CD4-positive, CD25-positive, alpha-beta regulatory T cell (primary cell): ENCODE measurements at regions not wholly inside any gene's neighbourhood (a gene's known extent, or its start where the extent isn't known, plus 50 kb on each side); places are given as distances from the start of the nearest gene placed in this dataset.

Experiments used
- ATAC-seq, 2 donors: fragments of 150-1000 bp; cut with Tn5 transposase; one replicate each; pipeline ENCODE4 v1.10.0; 2021; ENCODE audit warnings: low read depth in 2 of 2, moderate number of reproducible peaks in 2 of 2, moderate library complexity in 1 of 2
- DNase-seq, 3 donors: peaks; one replicate each; pipeline versions ENCODE4 v3.0.0 to v3.0.0-alpha.2; 2012 to 2022; ENCODE audit warnings: mixed read lengths in 1 of 3
- H3K27ac ChIP-seq: one replicate; pipeline ENCODE4 v1.7.0; 2013; ENCODE audit warnings: mild to moderate bottlenecking, low read length; ENCODE audit not compliant: insufficient read depth, poor library complexity, severe bottlenecking
- H3K27me3 ChIP-seq: one replicate; pipeline ENCODE4 v1.7.0; 2013; ENCODE audit warnings: low read length; ENCODE audit not compliant: control insufficient read depth, insufficient read depth
- H3K36me3 ChIP-seq: one replicate; pipeline ENCODE4 v1.7.0; 2013; ENCODE audit warnings: mild to moderate bottlenecking, low read length, moderate library complexity; ENCODE audit not compliant: control insufficient read depth, insufficient read depth
- H3K4me1 ChIP-seq: 2 replicates; pipeline ENCODE4 v1.7.0; 2013; ENCODE audit warnings: mild to moderate bottlenecking, low read length; ENCODE audit not compliant: insufficient read depth, control insufficient read depth, poor library complexity, severe bottlenecking
- H3K4me3 ChIP-seq: one replicate; pipeline ENCODE4 v1.7.0; 2013; ENCODE audit warnings: low read depth, mild to moderate bottlenecking, low read length, moderate library complexity
- H3K9me3 ChIP-seq, 2 experiments: 1 replicate in 1 of 2; 2 replicates in 1 of 2; pipeline ENCODE4 v1.7.0; 2013; ENCODE audit warnings: low read length in 2 of 2, mild to moderate bottlenecking in 1 of 2, moderate library complexity in 1 of 2; ENCODE audit not compliant: control insufficient read depth in 2 of 2
- H3K27ac Mint-ChIP-seq, 3 donors: one replicate each; pipeline ENCODE4 v1.8.0; 2020 to 2022; ENCODE audit warnings: mild to moderate bottlenecking in 3 of 3, mixed read lengths in 3 of 3, moderate library complexity in 2 of 3
- H3K27me3 Mint-ChIP-seq: one replicate; pipeline ENCODE4 v1.8.0; 2022; ENCODE audit warnings: mild to moderate bottlenecking, mixed read lengths
- H3K36me3 Mint-ChIP-seq: one replicate; pipeline ENCODE4 v1.8.0; 2020; ENCODE audit warnings: mixed read lengths
- H3K4me1 Mint-ChIP-seq, 4 donors: one replicate each; pipeline ENCODE4 v1.8.0; 2020 to 2022; ENCODE audit warnings: mixed read lengths in 4 of 4, mild to moderate bottlenecking in 1 of 4
- H3K4me3 Mint-ChIP-seq, 4 donors: one replicate each; pipeline ENCODE4 v1.8.0; 2020 to 2022; ENCODE audit warnings: mild to moderate bottlenecking in 4 of 4, mixed read lengths in 4 of 4, moderate library complexity in 3 of 4
- H3K9me3 Mint-ChIP-seq, 7 donors: one replicate each; pipeline ENCODE4 v1.8.0; 2020 to 2022; ENCODE audit warnings: mixed read lengths in 7 of 7, mild to moderate bottlenecking in 3 of 7, moderate library complexity in 2 of 7

DNA sequence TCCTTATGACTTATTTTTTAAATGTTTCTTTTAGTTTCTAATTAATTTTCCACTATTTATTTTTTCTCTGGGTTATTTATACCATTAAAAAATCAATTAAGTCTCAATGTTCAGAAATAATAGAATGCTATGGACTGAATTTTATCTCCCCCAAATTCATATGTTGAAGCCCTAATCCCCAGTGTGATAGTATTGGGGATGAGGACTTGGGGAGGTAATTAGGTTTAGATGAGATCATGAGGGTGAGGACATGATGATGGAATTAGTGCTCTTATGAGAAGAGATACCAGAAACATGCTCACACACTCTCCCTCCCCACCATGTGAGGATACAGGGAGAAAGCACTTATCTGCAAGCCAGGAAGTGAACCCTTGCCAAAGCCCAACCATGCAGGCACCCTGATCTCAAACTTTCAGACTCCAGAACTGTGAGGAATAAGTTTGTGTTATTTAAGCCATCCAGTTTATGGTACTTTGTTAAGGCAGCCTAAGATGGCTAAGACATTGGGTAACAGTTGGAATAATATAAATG, 202.6 kb downstream of the MDFIC start:
- Mint-ChIP-seq H3K4me1 (peaks cover 0 to 10% (median 3%) of the 10 kb centered on the region in 4 donors), H3K27ac (no peak overlapping the region), H3K4me3 (no peak overlapping the region), H3K9me3 (no peaks in the 10 kb centered on the region), H3K36me3 (no peaks in the 10 kb centered on the region), H3K27me3 (peaks cover 9% of the 10 kb centered on the region)
- DNase-seq (no peak), ATAC-seq (no peak)
- Histone ChIP-seq H3K27ac (no peak overlapping the region), H3K4me1 (no peaks in the 10 kb centered on the region), H3K4me3 (no peak overlapping the region), H3K36me3 (no peaks in the 10 kb centered on the region), H3K9me3 (no peaks in the 10 kb centered on the region), H3K27me3 (no peaks in the 10 kb centered on the region)

- H3K4me1 ChIP-seq: no peaks in the 10 kb centered on the region
- Mint-ChIP-seq H3K27ac (peak overlapping the region in 1 of 3 donors; percentile 45), H3K4me1 (peaks cover 0 to 10% (median 3%) of the 10 kb centered on the region in 4 donors), H3K4me3 (no peak overlapping the region), H3K9me3 (no peaks in the 10 kb centered on the region), H3K36me3 (no peaks in the 10 kb centered on the region), H3K27me3 (peaks cover 9% of the 10 kb centered on the region)
- no peaks in the 10 kb centered on the region for H3K9me3 ChIP-seq
- H3K27ac ChIP-seq: no peak overlapping the region
- H3K36me3 ChIP-seq: no peaks in the 10 kb centered on the region
- H3K27me3 ChIP-seq: no peaks in the 10 kb centered on the region
- ATAC-seq (no peak), DNase-seq (no peak)
- no peak overlapping the region for H3K4me3 ChIP-seq
Observed at GRCh38 chr7:115123441-115123840, 201.5 kb downstream of the MDFIC start.

GRCh38 chr7:115122388-115122787, 200.5 kb downstream of the MDFIC start:
- Histone ChIP-seq H3K27me3 (no peaks in the 10 kb centered on the region), H3K27ac (no peak overlapping the region), H3K4me1 (no peaks in the 10 kb centered on the region), H3K4me3 (no peak overlapping the region), H3K36me3 (no peaks in the 10 kb centered on the region), H3K9me3 (no peaks in the 10 kb centered on the region)
- peak overlapping the region in 1 of 3 donors; percentile 45 for H3K27ac Mint-ChIP-seq
- H3K9me3 Mint-ChIP-seq: no peaks in the 10 kb centered on the region
- no peaks in the 10 kb centered on the region for H3K36me3 Mint-ChIP-seq
- DNase-seq: no peak
- ATAC-seq: no peak
- H3K4me3 Mint-ChIP-seq: no peak overlapping the region
- H3K27me3 Mint-ChIP-seq: peaks cover 9% of the 10 kb centered on the region
- H3K4me1 Mint-ChIP-seq: peaks cover 0 to 10% (median 3%) of the 10 kb centered on the region in 4 donors

- Mint-ChIP-seq H3K36me3 (no peaks in the 10 kb centered on the region), H3K4me1 (peaks cover 0 to 10% (median 3%) of the 10 kb centered on the region in 4 donors), H3K4me3 (no peak overlapping the region), H3K27me3 (peaks cover 7% of the 10 kb centered on the region), H3K27ac (no peak overlapping the region), H3K9me3 (no peaks in the 10 kb centered on the region)
- Histone ChIP-seq H3K4me1 (no peaks in the 10 kb centered on the region), H3K9me3 (no peaks in the 10 kb centered on the region), H3K27ac (no peak overlapping the region), H3K4me3 (no peak overlapping the region), H3K36me3 (no peaks in the 10 kb centered on the region), H3K27me3 (no peaks in the 10 kb centered on the region)
- no peak for ATAC-seq
- no peak for DNase-seq
Observed at GRCh38 chr7:115117748-115118147, 195.9 kb downstream of the MDFIC start.

DNA sequence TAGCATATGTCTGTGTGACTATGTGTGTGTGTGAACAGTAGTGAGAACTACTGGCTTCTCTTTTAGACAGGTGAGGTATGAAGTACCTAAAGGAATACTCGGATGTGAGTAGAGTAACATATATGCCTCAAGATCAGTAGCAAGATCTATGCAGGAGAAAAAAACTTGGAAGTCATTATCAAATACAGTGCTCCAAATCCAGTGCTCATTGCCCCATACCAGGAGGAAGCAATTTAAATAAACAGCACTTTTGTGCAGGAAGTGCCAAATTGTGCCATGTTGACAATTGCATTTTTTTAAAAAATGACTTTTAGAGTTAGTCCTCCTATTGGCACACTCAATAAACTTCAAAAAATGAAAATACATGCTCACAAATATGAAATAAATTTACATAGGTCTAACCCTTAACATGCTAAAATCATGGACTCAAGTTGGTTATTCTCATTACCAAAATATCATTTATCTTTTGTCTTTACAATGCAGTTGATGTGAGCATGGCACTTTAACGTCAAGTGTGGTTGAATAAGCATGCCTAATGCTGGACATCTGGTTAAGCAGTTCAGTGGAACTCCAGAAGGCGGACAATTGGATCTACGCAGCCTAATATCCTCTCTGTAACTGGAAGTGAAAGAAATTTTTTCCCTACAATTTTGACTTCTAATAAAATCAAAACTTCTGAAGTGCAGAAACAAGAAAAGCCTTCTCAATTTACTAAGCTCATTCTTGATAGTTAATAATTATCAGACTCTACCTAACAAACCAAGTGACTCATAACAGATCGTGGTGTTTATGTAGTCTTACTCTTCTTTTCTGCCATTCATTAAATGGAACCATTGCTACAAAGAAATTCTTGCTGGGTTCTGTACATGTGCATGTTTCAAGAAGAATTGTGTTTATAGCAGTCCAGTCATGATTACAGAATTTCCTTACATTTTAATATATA, 195.2 kb downstream of the MDFIC start:
- peaks cover 9% of the 10 kb centered on the region for H3K27me3 Mint-ChIP-seq
- H3K27ac Mint-ChIP-seq: no peak overlapping the region
- H3K4me1 ChIP-seq: no peaks in the 10 kb centered on the region
- H3K9me3 Mint-ChIP-seq: no peaks in the 10 kb centered on the region
- H3K36me3 ChIP-seq: no peaks in the 10 kb centered on the region
- no peak overlapping the region for H3K4me3 ChIP-seq
- H3K27ac ChIP-seq: no peak overlapping the region
- DNase-seq: no peak
- no peaks in the 10 kb centered on the region for H3K36me3 Mint-ChIP-seq
- no peaks in the 10 kb centered on the region for H3K9me3 ChIP-seq
- no peaks in the 10 kb centered on the region for H3K27me3 ChIP-seq
- no peak overlapping the region for H3K4me3 Mint-ChIP-seq
- no peak for ATAC-seq
- H3K4me1 Mint-ChIP-seq: peaks cover 0 to 2% (median under 1%) of the 10 kb centered on the region in 4 donors

DNA sequence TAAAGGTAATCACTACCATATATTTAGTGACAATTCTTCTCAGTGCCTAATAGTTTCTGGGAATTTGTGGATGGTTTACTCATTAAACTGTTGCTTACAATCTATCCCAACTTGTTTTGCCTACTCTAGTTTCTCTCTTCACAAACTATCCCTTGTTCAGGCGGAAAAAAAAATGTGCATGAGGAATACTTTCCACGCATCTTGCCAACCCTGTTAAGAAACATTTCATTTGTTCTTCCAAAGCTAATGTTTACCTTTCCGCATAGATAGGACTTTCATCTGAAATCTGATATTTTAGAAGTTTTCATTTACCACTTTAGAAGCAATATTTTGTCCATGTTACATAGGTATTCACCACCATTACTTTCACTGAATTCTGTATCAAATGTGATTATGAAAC, 191.9 kb downstream of the MDFIC start:
- Mint-ChIP-seq H3K36me3 (no peaks in the 10 kb centered on the region), H3K27me3 (peaks cover 4% of the 10 kb centered on the region), H3K4me3 (no peak overlapping the region), H3K9me3 (peaks cover 0 to 2% (median 0%) of the 10 kb centered on the region in 7 donors), H3K4me1 (no peaks in the 10 kb centered on the region), H3K27ac (no peak overlapping the region)
- Histone ChIP-seq H3K4me3 (no peak overlapping the region), H3K4me1 (no peaks in the 10 kb centered on the region), H3K27ac (no peak overlapping the region), H3K27me3 (no peaks in the 10 kb centered on the region), H3K36me3 (no peaks in the 10 kb centered on the region), H3K9me3 (no peaks in the 10 kb centered on the region)
- DNase-seq (no peak), ATAC-seq (no peak)

- Histone ChIP-seq H3K27ac (no peak overlapping the region), H3K36me3 (no peaks in the 10 kb centered on the region), H3K4me3 (no peak overlapping the region), H3K9me3 (no peaks in the 10 kb centered on the region), H3K27me3 (no peaks in the 10 kb centered on the region), H3K4me1 (no peaks in the 10 kb centered on the region)
- Mint-ChIP-seq H3K27ac (no peak overlapping the region), H3K27me3 (peaks cover 4% of the 10 kb centered on the region), H3K4me1 (no peaks in the 10 kb centered on the region), H3K4me3 (no peak overlapping the region), H3K9me3 (peaks cover 0 to 2% (median 0%) of the 10 kb centered on the region in 7 donors), H3K36me3 (no peaks in the 10 kb centered on the region)
- ATAC-seq: no peak
- no peak for DNase-seq
Observed at GRCh38 chr7:115113131-115113530, 191.2 kb downstream of the MDFIC start.

DNA sequence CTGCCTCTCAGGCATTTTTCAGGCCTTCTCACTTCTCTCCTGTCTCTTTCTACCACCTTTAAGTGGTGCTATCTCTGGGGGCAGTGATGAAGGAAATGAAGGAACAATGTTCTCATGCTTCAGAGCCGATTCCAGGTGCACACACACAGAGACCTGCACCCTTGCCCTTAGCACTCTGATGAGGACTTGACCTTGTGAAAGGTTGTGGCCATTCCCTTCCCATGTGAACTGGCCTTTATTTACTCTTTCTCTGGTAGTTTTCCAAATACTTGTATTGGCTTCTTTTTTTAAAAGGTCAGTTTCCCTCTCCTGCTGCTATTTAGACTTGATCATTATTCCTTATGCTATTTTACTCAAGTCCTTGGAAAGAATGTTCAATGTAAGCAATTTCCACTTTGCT, 188.6 kb downstream of the MDFIC start:
- Histone ChIP-seq H3K9me3 (no peaks in the 10 kb centered on the region), H3K27ac (no peak overlapping the region), H3K36me3 (no peaks in the 10 kb centered on the region), H3K4me3 (no peak overlapping the region), H3K27me3 (no peaks in the 10 kb centered on the region), H3K4me1 (no peaks in the 10 kb centered on the region)
- ATAC-seq (no peak), DNase-seq (no peak)
- Mint-ChIP-seq H3K4me3 (no peak overlapping the region), H3K9me3 (peaks cover 0 to 2% (median 0%) of the 10 kb centered on the region in 7 donors), H3K27me3 (peaks cover 4% of the 10 kb centered on the region), H3K36me3 (no peaks in the 10 kb centered on the region), H3K4me1 (no peaks in the 10 kb centered on the region), H3K27ac (no peak overlapping the region)
